Stomach (tissue), 8 donors: ENCODE measurements at regions not wholly inside any gene's neighbourhood (a gene's known extent, or its start where the extent isn't known, plus 50 kb on each side); places are given as distances from the start of the nearest gene placed in this dataset.
A peak's percentile ranks its signal among the peaks of the same experiment; 100 is the strongest.

Experiments
- DNase-seq, 2 donors: peaks; one replicate each; pipeline versions ENCODE4 v3.0.0 to v3.0.0-alpha.2; 2013 to 2019
- H3K27ac ChIP-seq, 5 donors: fragments of 200-600 bp in 4 of 5; sonication (generic) in 4 of 5; one replicate each; pipeline ENCODE4 v1.5.1; 2013 to 2019; ENCODE audit warnings: mild to moderate bottlenecking in 1 of 5, moderate library complexity in 1 of 5
- H3K27me3 ChIP-seq, 3 donors: fragments of 200-600 bp; sonication (generic); one replicate each; pipeline ENCODE4 v1.5.1; 2017 to 2019; ENCODE audit warnings: mixed run types in 1 of 3
- H3K36me3 ChIP-seq, 4 donors: fragments of 200-600 bp; sonication (generic); 1 replicate in 3 of 4; 2 replicates in 1 of 4; pipeline ENCODE4 v1.5.1; 2016 to 2019
- H3K4me1 ChIP-seq, 4 donors: fragments of 200-600 bp; sonication (generic); one replicate each; pipeline ENCODE4 v1.5.1; 2016 to 2019
- H3K4me3 ChIP-seq, 4 donors: fragments of 200-600 bp; sonication (generic) in 3 of 4; one replicate each; pipeline ENCODE4 v1.5.1; 2016 to 2019; ENCODE audit warnings: mild to moderate bottlenecking in 1 of 4
- H3K9me3 ChIP-seq, 4 donors: fragments of 200-600 bp; sonication (generic); one replicate each; pipeline ENCODE4 v1.5.1; 2016 to 2019
- CTCF ChIP-seq, 7 experiments: fragments of 450-650 bp in 4 of 7; fragments of 200-600 bp in 3 of 7; sonication (generic) in 3 of 7; IDR thresholded peaks; one replicate each; pipeline ENCODE4 v1.5.1; 2016 to 2019; ENCODE audit warnings: antibody characterized with exemption in 7 of 7, control low read depth in 2 of 7, mild to moderate bottlenecking in 1 of 7
- EP300 ChIP-seq: sonication (generic); formaldehyde crosslinking; IDR thresholded peaks from one replicate; pipeline ENCODE4 v1.6.1; 2017; ENCODE audit warnings: antibody characterized with exemption
- POLR2A ChIP-seq, 4 donors: fragments of 450-650 bp; IDR thresholded peaks; one replicate each; pipeline ENCODE4 v1.6.1; 2016; ENCODE audit warnings: antibody characterized with exemption in 4 of 4, control low read depth in 2 of 4, mild to moderate bottlenecking in 1 of 4, moderate library complexity in 1 of 4
- POLR2AphosphoS5 ChIP-seq, 3 donors: sonication (generic); formaldehyde crosslinking; IDR thresholded peaks; one replicate each; pipeline ENCODE4 v1.6.1; 2016; ENCODE audit warnings: antibody characterized with exemption in 3 of 3
- WGBS, 5 donors: extraction: QIAGEN DNeasy Blood & Tissue Kit in 3 of 5; methylation state at CpG; one replicate each; pipeline versions ENCODE4 v1.1.5 to v1.1.7; 2013 to 2018; 5-methylcytosine and 5-hydroxymethylcytosine counted together
- intact Hi-C: fragments of 100-400 bp; cut with DNase I; formaldehyde crosslinking; loops from one replicate; pipeline ENCODE4 v1.15.1; 2023; ENCODE audit warnings: low total_unique reads
- small RNA-seq, 4 donors: library from RNA; depleted of rRNA; stranded (forward); fragments of <200 nt; gene quantifications; one replicate each; pipeline ENCODE3, GENCODE V24; 2016
- donor health status: healthy with polysubstance abuse.
- donor health status: Bipolar disorder and iron deficiency.
- donor health status: healthy.

GRCh38 chr2:120684289-120685065, 51.2 kb upstream of the GLI2 start:
- peak in 1 of 2 donors; percentile 57 for DNase-seq
- H3K9me3 ChIP-seq = no peaks in the 10 kb centered on the region
- H3K4me1 ChIP-seq = peaks cover 0 to 18% (median 3%) of the 10 kb centered on the region in 4 donors
- intact Hi-C loops = no loop called here
- no peaks in the 10 kb centered on the region for H3K36me3 ChIP-seq
- H3K27ac ChIP-seq = no peak overlapping the region
- WGBS, 5 donors = 59 to 82% (median 69%) methylated on average over 9 of the region's 9 CpGs
- peaks cover 0 to 36% (median 1%) of the 10 kb centered on the region in 3 donors for H3K27me3 ChIP-seq
- TF ChIP-seq CTCF (IDR thresholded peaks at IDR 0.05) (no peak), POLR2A (IDR thresholded peaks at IDR 0.05) (no peak), EP300 (no peak), POLR2AphosphoS5 (IDR thresholded peaks at IDR 0.05) (no peak)
- no peak overlapping the region for H3K4me3 ChIP-seq

GRCh38 chr2:120685066-120685973, 50.3 kb upstream of the GLI2 start:
- peaks cover 0 to 13% (median 0%) of the 10 kb centered on the region in 4 donors for H3K4me1 ChIP-seq
- no peak overlapping the region for H3K27ac ChIP-seq
- no peak for DNase-seq
- WGBS, 5 donors = 50 to 58% (median 56%) methylated on average over 4 to 5 of the region's 5 CpGs
- no peak overlapping the region for H3K4me3 ChIP-seq
- no peaks in the 10 kb centered on the region for H3K9me3 ChIP-seq
- TF ChIP-seq POLR2A (IDR thresholded peaks at IDR 0.05) = no peak
- TF ChIP-seq EP300 = no peak
- TF ChIP-seq CTCF (IDR thresholded peaks at IDR 0.05) = no peak
- TF ChIP-seq POLR2AphosphoS5 (IDR thresholded peaks at IDR 0.05) = no peak
- no peaks in the 10 kb centered on the region for H3K36me3 ChIP-seq
- intact Hi-C loops = no loop called here
- H3K27me3 ChIP-seq = peaks cover 0 to 29% (median under 1%) of the 10 kb centered on the region in 3 donors

Small RNA genes lying in the stretch of these regions (small RNA-seq; reads per million reads assigned to genes)
- gene RF00019 = 0 reads per million in 4 donors
